ENCODE measurements at regions not wholly inside any gene's neighbourhood (a gene's known extent, or its start where the extent isn't known, plus 50 kb on each side); places are given as distances from the start of the nearest gene placed in this dataset.

GRCh38 chr5:72621576-72621975 is 114.4 kb upstream of the ZNF366 start:
- Histone ChIP-seq H3K36me3 (no peaks in the 10 kb centered on the region), H3K27ac (no peak overlapping the region), H3K4me1 (peaks cover 0 to 11% (median 0%) of the 10 kb centered on the region in 3 donors), H3K27me3 (no peaks in the 10 kb centered on the region), H3K9me3 (no peaks in the 10 kb centered on the region), H3K4me3 (no peak overlapping the region)
- 91 to 92% methylated on average over 1 of the region's 1 CpG for WGBS, 2 donors (ENCODE audit: low coverage in 1 of 2)
- no peak for TF ChIP-seq POLR2A (IDR thresholded peaks at IDR 0.05)
- no peak for ATAC-seq

GRCh38 chr5:72619677-72620076 is 112.5 kb upstream of the ZNF366 start:
- WGBS, 2 donors (ENCODE audit: low coverage in 1 of 2): 71% methylated on average over 1 of the region's 1 CpG; no CpG with 5 or more reads in 1 of the 2 donors
- no peaks in the 10 kb centered on the region for H3K27me3 ChIP-seq
- H3K4me1 ChIP-seq: peaks cover 0 to 5% (median 0%) of the 10 kb centered on the region in 3 donors
- TF ChIP-seq POLR2AphosphoS5 (IDR thresholded peaks at IDR 0.05) (no peak), EP300 (IDR thresholded peaks at IDR 0.05) (no peak), POLR2A (IDR thresholded peaks at IDR 0.05) (no peak), CTCF (IDR thresholded peaks at IDR 0.05) (no peak)
- no peaks in the 10 kb centered on the region for H3K36me3 ChIP-seq
- no peak for ATAC-seq
- H3K27ac ChIP-seq: no peak overlapping the region
- H3K4me3 ChIP-seq: no peak overlapping the region
- no peaks in the 10 kb centered on the region for H3K9me3 ChIP-seq

- H3K4me1 ChIP-seq: peaks cover 0 to under 1% (median 0%) of the 10 kb centered on the region in 3 donors
- H3K9me3 ChIP-seq: no peaks in the 10 kb centered on the region
- no peaks in the 10 kb centered on the region for H3K27me3 ChIP-seq
- no peak overlapping the region for H3K4me3 ChIP-seq
- no peaks in the 10 kb centered on the region for H3K36me3 ChIP-seq
- no peak for ATAC-seq
- H3K27ac ChIP-seq: no peak overlapping the region
- TF ChIP-seq CTCF (IDR thresholded peaks at IDR 0.05) (no peak), EP300 (IDR thresholded peaks at IDR 0.05) (no peak), POLR2AphosphoS5 (IDR thresholded peaks at IDR 0.05) (no peak), POLR2A (IDR thresholded peaks at IDR 0.05) (no peak)
- WGBS, 2 donors (ENCODE audit: low coverage in 1 of 2): 88 to 100% methylated on average over 1 to 2 of the region's 2 CpGs
Measured at GRCh38 chr5:72619251-72619650, 112.0 kb upstream of the ZNF366 start.

- TF ChIP-seq POLR2AphosphoS5 (IDR thresholded peaks at IDR 0.05) (no peak), CTCF (IDR thresholded peaks at IDR 0.05) (no peak), EP300 (IDR thresholded peaks at IDR 0.05) (no peak), POLR2A (IDR thresholded peaks at IDR 0.05) (no peak)
- Histone ChIP-seq H3K27ac (no peak overlapping the region), H3K9me3 (no peaks in the 10 kb centered on the region), H3K36me3 (no peaks in the 10 kb centered on the region), H3K27me3 (no peaks in the 10 kb centered on the region), H3K4me1 (no peaks in the 10 kb centered on the region), H3K4me3 (no peak overlapping the region)
- no peak for ATAC-seq
- WGBS, 2 donors (ENCODE audit: low coverage in 1 of 2): 61 to 65% methylated on average over 4 of the region's 4 CpGs
Measured at GRCh38 chr5:72618708-72619107, 111.5 kb upstream of the ZNF366 start.

GRCh38 chr5:72615061-72615460 is 107.9 kb upstream of the ZNF366 start:
- TF ChIP-seq EP300 (IDR thresholded peaks at IDR 0.05) (no peak), CTCF (IDR thresholded peaks at IDR 0.05) (no peak), POLR2AphosphoS5 (IDR thresholded peaks at IDR 0.05) (no peak), POLR2A (IDR thresholded peaks at IDR 0.05) (no peak)
- no peak overlapping the region for H3K27ac ChIP-seq
- H3K4me1 ChIP-seq: peaks cover 0 to 12% (median 0%) of the 10 kb centered on the region in 3 donors
- no peaks in the 10 kb centered on the region for H3K27me3 ChIP-seq
- H3K4me3 ChIP-seq: no peak overlapping the region
- ATAC-seq: no peak
- H3K36me3 ChIP-seq: no peaks in the 10 kb centered on the region
- H3K9me3 ChIP-seq: no peaks in the 10 kb centered on the region

All from gastroesophageal sphincter (tissue), 4 donors.